HepG2 (cell line): ENCODE measurements at regions not wholly inside any gene's neighbourhood (a gene's known extent, or its start where the extent isn't known, plus 50 kb on each side); places are given as distances from the start of the nearest gene placed in this dataset.

Experiments used
- BHLHE40 ChIP-seq: IDR thresholded peaks from 2 replicates; pipeline ENCODE4 v1.6.1; 2011; ENCODE audit warnings: low read length, improper control_type of control experiment
- HMGXB4 ChIP-seq, 2 experiments: sonication (generic) in 1 of 2; formaldehyde crosslinking in 1 of 2; IDR thresholded peaks; 2 replicates each; pipeline versions ENCODE4 v1.4.0 to v1.6.1; 2018 to 2020; ENCODE audit warnings: missing genetic modification reagents in 2 of 2, borderline replicate concordance in 1 of 2, low read depth in 1 of 2, mild to moderate bottlenecking in 1 of 2, missing biosample characterization in 1 of 2
- MAFF ChIP-seq: IDR thresholded peaks from 2 replicates; pipeline ENCODE4 v1.6.1; 2011; ENCODE audit warnings: low read depth, low read length, improper control_type of control experiment
- RFX5 ChIP-seq: IDR thresholded peaks from 2 replicates; pipeline ENCODE4 v1.6.1; 2011; ENCODE audit warnings: low read depth, low read length, improper control_type of control experiment
- ZNF12 ChIP-seq: sonication (generic); formaldehyde crosslinking; IDR thresholded peaks from 2 replicates; pipeline ENCODE4 v1.5.0; 2020; ENCODE audit warnings: missing genetic modification reagents
- ZNF530 ChIP-seq: sonication (generic); formaldehyde crosslinking; IDR thresholded peaks from 2 replicates; pipeline ENCODE4 v1.5.0; 2020; ENCODE audit warnings: low read depth, mild to moderate bottlenecking, missing genetic modification reagents
- TF ChIP-seq, protein P1 (sequence below): sonication (generic); formaldehyde crosslinking; IDR thresholded peaks from 2 replicates; pipeline ENCODE4 v1.5.0; 2020; ENCODE audit warnings: mild to moderate bottlenecking, missing genetic modification reagents, moderate library complexity

- TF ChIP-seq, protein P1, sequence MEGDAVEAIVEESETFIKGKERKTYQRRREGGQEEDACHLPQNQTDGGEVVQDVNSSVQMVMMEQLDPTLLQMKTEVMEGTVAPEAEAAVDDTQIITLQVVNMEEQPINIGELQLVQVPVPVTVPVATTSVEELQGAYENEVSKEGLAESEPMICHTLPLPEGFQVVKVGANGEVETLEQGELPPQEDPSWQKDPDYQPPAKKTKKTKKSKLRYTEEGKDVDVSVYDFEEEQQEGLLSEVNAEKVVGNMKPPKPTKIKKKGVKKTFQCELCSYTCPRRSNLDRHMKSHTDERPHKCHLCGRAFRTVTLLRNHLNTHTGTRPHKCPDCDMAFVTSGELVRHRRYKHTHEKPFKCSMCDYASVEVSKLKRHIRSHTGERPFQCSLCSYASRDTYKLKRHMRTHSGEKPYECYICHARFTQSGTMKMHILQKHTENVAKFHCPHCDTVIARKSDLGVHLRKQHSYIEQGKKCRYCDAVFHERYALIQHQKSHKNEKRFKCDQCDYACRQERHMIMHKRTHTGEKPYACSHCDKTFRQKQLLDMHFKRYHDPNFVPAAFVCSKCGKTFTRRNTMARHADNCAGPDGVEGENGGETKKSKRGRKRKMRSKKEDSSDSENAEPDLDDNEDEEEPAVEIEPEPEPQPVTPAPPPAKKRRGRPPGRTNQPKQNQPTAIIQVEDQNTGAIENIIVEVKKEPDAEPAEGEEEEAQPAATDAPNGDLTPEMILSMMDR (CRISPR knock-in tag), result no peak
- TF ChIP-seq BHLHE40 (no peak), RFX5 (no peak), HMGXB4 (CRISPR knock-in tag; IDR thresholded peaks at IDR 0.05; ENCODE audit: borderline replicate concordance in 1 of 2, low read depth in 1 of 2) (no peak), MAFF (no peak), ZNF12 (CRISPR knock-in tag) (no peak), ZNF530 (CRISPR knock-in tag) (no peak)
These were observed 752.9 kb upstream of the SEMA6A start for GRCh38 chr5:117327511-117327910.
